GM21390 (cell line): ENCODE measurements at regions not wholly inside any gene's neighbourhood (a gene's known extent, or its start where the extent isn't known, plus 50 kb on each side); places are given as distances from the start of the nearest gene placed in this dataset.
"Not testable (repeated sequence)": the region's sequence is repeated elsewhere in the genome, so short reads cannot be mapped to it uniquely, and the experiment has no call there.

Experiments used
- ATAC-seq: cut with Tn5 transposase; IDR thresholded peaks from one replicate; pipeline ENCODE4 v1.9.1; 2021; ENCODE audit not compliant: unreplicated experiment

DNA sequence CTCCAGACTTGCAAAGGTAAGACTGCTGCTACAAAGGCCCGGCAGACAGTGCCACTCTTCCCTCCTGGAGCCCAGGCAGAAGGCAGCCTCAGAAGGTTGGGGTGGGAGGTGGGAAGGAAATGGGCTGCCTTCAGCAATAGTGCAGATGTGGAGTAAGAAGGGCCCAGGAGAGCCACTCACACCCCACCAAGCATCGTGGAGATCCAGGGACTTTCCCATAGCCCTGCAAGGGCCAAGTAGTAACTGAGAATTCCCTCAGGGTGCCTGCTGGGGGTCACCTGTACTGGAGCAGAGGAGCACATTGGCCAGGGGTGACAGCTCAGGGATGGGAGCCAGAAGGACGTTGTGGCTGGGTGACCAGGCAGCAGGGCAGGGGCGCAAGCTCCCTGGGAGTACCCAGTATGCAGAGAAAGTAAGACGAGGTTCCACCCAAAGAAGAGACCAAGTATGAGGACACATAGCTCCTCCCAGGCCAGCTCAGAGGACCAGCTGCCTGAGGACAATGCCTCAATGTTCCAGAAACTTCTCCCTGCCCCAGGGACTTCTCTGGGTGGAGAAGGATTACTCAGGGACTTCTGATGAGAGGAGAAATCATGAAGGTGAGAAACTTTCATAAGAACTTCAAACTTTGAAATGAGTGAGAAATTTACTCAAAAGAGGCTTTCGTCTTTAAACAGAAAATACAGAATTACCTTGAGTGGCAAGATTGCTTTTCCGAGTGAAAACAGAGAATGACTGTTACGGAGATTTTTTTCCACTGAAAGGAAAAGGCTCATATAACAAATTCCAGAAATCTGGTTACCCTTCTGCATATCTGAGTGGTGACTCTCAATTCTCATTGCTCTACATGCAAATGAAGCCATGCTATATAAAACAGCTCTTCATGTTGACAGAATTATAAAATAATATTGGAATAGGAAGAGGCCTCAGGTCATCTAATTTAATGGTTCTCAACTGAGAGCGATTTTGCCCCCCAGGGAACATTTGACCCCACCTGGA lies 87.9 kb upstream of the TRIO start:
- ATAC-seq: no peak

DNA sequence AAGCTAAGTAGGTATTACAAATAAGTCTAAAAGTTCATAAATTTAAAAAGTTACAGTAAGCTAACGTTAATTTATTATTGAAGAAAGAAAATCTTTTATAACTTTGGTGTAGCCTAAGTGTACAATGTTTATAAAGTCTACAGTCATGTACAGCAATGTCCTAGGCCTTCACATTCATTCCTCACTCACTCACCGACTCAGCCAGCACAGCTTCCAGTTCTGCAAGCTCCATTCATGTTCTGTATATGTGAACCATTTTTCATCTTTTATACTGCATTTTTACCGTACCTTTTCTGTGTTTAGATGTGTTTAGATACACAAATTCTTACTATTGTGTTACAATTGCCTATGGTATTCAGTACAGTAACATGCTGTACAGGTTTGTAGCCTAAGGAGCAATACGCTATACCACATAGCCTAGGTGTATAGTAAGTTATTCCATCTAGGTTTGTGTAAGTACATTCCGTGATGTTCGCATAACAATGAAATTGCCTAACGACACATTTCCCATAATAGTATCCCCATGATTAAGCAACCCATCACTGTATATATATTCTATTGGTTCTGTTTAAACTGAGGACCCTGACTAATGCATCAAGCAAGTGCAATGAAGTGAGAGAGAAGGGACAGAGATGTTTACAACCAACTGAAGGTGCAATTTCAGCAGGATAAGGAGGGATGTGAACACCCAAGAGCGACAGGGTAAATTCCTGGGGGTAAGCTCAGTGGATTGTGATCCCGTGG lies 88.9 kb upstream of the TRIO start:
- ATAC-seq: no peak

DNA sequence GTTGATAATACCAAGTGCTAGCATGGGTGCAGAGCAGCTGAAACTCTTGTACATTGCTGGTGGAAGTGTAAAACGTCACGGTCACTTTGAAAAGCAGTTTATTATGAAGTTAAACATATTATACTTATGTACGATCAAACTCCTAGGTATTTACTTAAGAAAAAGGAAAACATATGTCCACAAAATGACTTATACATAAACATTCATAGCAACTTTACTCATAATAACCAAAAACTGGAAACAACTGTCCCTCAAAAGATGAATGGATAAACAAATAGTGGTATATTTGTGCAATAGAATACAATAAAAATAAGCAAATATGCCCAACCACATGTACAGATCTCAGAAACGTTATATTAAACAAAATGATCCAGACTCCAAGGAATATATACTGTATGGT lies 92.3 kb upstream of the TRIO start:
- ATAC-seq: no peak

DNA sequence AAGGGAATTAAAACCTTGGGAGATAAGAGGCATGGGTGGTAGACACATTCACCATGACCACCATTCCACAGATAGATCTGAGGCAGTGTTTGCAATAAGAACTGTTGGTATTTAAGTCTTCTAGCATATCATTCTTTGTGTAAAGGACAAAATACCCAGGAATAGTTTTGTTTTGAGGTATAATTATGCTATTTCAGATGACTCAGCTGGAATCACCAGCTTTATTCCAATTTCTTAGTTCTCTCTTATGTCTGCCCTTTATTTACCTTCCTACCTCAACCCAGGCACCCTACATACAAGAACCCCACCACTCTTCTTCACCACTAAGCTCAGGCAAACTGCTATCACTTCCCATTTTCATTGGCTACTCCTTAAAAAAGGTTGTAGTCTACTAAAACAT lies 94.7 kb upstream of the TRIO start:
- no peak for ATAC-seq

DNA sequence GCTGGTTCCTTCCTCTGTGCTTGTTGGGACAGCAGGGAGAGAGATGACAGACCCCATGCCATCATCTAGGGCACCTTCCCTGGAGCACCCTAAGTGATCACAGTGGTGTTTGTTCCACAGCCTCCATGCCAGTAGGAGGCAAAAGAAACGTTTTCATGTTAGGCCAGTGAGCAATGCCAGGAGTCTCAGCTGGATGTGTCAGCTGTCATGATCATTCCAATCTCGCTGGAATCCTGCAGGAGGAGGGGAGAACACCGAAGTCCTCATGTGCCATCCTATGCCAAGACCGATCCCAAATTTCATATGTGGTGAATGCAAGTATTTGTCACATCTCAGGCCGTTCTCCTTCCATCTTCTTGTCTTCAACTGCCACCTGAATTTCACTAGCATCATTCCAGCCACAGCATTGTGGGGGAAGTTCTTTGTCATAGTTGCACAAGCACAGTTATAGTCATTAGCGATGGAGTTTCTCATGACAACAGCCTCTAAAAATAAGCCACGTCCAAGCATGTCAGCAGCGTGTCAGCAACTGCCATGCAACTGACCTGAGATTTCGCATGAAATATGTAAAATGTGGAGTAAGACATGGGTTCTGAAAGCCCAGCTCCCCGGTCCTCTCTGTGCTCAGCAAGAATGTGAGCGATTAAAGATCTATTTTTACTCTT lies 97.2 kb upstream of the DNAH5 start:
- no peak for ATAC-seq

DNA sequence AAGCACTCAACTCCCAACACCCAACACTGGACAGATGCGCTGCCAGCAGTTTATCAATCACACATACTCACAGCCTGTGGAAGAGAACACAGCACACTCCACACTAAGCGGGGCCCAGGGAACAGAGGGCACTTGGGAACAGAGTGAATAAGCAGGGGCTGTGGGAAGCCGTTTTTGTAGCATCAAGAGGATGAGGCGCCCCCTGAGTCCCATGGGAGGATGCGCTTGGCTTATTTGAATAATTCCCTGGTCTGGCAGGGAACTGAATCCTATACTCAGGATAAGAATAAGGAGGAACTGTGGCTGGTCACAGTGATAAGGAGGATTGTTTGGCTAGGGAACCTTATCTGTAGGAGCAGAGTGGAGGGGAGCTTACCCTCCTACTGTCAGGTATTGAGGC lies 96.1 kb upstream of the DNAH5 start:
- ATAC-seq: no peak

DNA sequence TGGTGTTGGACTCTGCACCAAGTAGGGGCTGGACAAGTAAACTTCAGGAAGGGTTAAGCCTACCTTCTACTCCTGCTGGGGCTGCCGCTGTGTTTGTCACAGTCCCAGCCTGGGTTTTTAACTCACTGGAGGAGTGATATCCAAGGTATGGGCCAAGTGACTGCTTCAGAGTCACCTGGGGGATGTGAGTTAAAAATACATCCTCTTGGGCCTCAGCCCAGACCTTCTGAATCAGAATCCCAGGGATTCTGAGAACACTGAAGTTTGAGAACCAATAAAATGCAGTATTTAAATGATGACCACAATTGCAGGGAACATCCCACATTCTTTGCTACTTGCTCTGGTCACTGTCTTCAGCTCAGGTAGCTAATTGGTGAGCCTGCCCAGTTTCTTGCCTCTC lies 95.1 kb upstream of the DNAH5 start:
- ATAC-seq: no peak

DNA sequence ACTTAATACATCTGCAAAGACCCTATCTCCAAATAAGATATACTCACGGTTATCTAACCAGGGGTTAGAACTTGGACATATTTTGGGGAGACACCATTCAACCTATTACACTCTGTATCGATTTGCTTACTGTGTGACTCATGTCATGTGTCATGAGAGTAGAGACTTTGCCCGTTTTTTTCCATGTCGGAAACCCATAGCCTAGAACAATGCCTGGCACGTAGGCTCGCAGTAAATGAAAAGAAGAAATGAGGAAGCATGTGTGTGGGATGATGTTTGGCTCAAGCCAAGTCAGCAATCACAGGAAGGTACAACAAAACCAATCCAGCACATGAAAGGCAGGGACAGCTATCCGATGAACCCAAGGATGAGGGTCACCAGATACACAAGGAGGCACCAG lies 94.6 kb upstream of the DNAH5 start:
- ATAC-seq: no peak

DNA sequence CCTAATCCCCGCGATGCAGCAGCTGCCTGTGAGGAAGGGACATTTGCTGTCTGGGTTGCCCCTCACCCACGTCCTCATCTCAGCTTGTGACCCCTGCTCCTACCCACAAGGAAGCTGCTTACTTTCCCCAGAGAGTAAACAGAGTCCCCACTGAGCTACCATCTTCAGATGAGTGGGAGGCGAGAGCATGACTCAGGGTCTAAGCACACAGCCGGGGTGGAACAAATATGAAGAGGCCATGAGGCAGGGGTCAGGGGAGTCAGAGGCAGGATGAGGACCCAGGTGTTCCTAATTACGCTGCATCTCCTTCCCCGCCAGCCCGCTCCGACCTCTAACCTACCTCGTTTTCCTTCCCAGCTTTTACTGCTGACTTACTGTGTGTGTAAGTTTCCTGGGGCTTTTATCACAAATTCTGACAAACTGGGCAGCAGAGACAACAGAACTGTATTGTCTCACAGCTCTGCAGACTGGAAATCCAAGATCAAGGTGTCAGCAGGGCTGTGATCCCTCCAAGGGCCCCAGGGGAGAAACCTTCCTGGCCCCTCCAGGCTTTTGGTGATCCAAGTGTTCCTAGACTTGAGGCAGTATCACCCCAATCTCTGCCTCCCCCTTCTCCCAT lies 94.0 kb upstream of the DNAH5 start:
- no peak for ATAC-seq

DNA sequence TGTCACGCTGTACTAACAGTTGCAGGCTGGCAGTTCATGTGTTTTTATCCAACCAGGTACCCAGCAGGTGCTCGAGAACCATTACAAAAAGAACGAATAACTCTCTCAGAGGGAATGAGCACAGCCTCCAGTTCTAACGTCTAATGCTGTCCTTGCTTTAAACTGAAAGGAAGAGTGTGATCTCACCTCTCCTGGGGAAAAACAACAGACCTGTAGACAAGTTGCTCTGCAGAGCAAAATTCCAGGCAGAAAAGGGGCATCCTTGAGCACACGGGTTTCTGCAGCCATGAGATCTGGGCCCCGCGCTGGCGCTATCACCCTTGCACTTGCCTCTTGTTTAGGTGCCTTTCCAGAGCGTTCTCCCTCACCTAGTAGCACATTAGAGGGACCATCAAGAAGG lies 92.5 kb upstream of the DNAH5 start:
- no peak for ATAC-seq

DNA sequence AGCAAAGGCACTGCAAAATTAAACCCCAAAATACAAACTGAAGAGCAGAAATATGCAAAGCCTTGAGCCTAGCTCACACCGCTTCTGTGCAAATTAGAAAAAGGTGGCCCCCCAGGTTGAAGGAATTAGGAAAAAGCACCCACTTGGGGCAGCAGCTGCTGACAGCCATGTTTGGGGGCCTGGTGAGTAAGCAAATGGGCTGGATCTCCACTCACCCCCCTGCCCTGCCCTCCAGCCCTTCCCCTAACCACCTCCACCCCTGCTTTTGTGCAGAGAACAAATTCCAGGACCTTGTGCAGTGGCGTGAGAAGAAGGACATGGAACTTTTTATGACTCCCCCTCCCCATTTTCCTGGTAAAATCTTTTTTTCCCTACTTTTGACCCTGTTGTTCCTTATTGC lies 92.0 kb upstream of the DNAH5 start:
- no peak for ATAC-seq

DNA sequence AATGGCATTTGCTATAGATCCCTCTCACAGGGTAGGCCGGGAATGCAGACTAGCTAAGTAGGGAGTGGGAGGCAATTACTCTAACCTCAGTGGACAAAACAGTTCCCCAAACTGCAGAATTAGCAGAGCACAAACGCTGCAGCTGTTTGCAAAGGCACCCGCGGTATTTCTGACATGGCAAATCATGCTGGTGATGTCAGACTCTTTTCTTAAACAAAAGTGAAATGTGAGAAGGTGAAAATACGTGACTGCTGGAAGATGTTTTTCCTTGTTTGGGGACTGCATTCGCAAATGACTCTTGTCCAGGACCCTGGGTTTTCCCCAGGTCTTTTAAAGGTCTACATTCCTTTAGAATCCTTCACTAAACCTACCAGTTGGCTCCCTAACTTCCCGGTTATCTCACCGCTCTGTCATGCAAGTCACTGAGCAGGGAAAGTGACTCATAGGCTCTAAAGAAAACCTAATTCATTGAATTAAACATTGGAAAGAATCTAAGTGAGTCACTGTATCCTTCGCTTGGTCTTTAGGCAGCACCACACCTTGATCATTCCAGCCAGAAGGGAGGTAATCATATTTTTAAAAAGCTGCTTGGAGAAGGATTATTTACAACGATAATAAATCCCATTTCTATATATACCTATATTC lies 91.5 kb upstream of the DNAH5 start:
- ATAC-seq: peak; percentile 51

DNA sequence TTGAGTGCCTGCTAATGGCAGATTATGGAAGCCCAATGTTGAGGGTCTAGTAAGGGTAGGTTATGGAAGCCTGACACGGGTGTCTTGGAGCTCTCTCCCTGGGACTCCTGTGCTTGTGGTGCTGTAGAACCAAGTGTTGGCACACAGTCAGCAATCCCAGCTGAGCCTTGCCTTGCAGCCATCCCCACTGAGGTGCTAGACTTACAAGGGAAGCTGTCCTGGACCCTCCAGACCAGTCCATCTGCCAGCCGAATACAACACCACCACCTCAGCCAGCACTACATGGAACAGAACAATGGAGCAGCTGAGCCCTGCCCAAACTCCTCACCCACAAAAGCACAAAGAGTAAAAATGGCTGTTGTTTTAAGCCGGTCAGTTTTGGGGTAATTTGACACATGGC lies 90.5 kb upstream of the DNAH5 start:
- no peak for ATAC-seq

DNA sequence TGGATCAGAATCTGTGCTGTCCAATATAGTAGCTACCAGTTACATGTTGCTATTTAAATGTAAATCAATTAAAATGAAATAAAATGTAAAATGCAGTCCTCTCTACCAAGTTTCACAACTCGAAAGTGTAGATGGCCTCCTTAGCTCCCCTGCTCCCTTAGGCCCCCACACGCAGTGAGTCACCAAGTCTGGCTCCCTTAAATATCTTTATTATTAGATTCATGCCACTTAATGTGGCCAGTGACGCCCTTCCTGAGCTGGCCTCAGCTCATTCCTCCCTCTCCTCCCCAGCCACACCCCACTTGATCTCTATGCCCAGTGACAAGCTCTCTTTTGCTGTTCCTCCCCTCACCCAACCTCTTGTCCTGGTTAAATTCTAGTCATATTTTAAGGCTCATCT lies 88.4 kb upstream of the DNAH5 start:
- no peak for ATAC-seq

DNA sequence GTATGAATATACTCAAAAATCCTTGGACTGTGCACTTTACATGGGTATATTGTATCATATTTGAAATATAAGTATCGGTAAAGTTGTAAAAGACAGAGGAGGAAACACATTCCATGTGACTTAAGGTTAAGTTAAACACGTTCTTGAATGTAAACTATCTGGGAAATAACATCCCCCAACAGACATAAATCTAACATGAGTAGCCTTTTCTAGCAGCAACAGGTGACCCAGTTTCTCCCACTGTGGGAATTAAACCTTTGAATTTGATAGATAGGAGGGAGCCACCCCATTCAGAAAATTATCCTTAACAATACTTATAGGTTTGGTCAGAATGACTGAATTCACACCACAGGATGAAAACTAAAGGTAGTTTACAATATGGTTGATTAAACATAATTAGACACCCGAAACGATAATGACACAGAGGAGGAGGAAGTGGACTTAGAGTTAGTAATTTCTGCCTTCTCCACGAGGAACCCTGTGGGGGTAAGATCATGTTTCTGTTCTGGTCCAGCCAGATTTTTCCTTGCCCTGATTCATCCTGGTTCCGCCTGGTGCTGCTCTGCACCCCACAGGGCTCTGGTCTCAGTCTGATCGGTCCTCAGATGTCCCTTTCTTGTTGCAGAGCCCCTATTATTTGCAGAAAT lies 84.6 kb upstream of the DNAH5 start:
- no peak for ATAC-seq

DNA sequence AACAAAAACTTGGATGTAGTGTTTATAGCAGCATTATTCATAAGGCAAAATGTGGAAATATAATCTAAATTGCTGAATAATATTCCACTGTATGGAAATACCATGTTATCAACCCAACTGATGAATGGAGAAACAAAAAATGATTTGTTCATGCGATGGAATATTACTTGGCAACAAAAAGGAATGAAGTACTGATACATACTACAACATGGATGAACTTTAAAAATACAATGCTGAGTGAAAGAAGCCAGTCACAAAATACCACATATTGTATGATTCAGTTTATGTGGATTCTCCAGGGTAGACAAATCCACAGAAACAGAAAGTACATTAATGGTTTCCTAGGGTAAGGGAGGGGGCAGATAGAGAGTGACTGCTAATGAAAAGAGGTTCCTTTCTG lies 83.7 kb upstream of the DNAH5 start:
- no peak for ATAC-seq

DNA sequence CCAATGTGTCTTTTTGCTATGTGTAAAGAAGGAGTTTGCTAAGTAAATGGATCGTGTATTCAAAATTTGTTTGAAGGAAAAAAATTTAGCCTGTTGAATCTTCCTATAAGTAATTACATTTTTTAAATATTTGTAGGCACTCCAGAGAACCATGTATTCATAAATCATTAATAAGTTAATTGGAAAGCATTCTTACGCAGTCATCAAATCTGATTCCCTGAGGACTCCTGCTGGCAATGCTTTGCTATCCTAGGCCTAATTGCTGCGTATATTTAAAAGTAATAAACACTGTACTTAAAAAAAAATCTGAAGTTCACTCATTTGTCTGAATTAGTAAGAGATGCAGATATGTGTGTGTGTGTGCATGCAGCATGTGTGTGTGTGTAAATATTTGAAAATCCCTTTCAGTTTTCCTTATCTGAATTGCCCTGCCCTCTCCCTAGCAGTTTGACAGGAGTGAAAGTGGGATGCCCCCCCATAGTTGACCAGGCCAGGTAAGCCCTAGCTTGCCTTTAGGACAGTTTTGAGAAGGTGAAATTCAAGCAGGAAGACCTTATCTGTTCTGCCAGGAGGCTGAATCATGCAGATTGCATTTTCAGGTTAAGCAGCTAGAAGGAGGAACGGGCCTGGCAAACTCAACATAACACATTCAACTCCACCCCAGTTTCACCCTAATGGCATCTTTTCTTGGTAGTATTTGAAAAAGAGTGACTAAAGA lies 81.2 kb upstream of the DNAH5 start:
- ATAC-seq: no peak

DNA sequence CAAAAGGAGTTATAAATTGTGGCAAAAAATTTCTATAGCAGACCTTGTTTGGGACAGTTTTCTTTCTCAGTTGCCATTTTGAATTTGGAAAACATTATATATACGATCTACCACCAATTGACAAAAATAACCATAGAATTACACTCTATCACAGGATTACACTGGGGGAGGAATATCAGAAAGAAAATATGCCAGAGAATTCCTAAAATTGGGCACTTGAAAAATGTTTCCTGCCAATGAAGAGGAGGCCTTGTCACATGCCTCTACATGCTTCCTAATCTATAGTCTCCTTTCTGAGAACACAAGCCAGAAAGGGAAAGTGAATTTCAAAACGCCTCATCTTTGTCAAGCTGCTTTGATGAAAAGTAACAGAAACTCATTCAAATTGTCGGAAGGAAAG lies 78.5 kb upstream of the DNAH5 start:
- no peak for ATAC-seq

DNA sequence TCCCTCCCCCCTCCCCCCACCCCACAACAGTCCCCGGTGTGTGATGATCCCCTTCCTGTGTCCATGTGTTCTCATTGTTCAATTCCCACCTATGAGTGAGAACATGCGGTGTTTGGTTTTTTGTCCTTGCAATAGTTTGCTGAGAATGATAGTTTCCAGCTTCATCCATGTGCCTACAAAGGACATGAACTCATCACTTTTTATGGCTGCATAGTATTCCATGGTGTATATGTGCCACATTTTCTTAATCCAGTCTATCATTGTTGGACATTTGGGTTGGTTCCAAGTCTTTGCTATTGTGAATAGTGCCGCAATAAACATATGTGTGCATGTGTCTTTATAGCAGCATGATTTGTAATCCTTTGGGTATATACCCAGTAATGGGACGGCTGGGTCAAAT lies 76.5 kb upstream of the DNAH5 start:
- ATAC-seq: not testable (repeated sequence)
